ENCODE measurements at regions not wholly inside any gene's neighbourhood (a gene's known extent, or its start where the extent isn't known, plus 50 kb on each side); places are given as distances from the start of the nearest gene placed in this dataset.
"Not testable (repeated sequence)": the region's sequence is repeated elsewhere in the genome, so short reads cannot be mapped to it uniquely, and the experiment has no call there.

- no peak for DNase-seq (ENCODE audit: low spot score, unreplicated experiment)
- no peaks in the 10 kb centered on the region for H3K27me3 Mint-ChIP-seq
- TF ChIP-seq CTCF (IDR thresholded peaks at IDR 0.05; ENCODE audit: unreplicated experiment): no peak
- no peaks in the 10 kb centered on the region for H3K9me3 Mint-ChIP-seq (ENCODE audit: low read depth)
- H3K36me3 Mint-ChIP-seq (ENCODE audit: insufficient read depth): no peaks in the 10 kb centered on the region
- no peak overlapping the region for H3K4me3 Mint-ChIP-seq (ENCODE audit: low read depth)
- H3K4me1 Mint-ChIP-seq (ENCODE audit: low read depth): peaks cover 12% of the 10 kb centered on the region
- no peak overlapping the region for H3K27ac Mint-ChIP-seq
Measured at GRCh38 chr6:125586605-125587004, 162.8 kb upstream of the HEY2 start.

- no peak overlapping the region for H3K27ac Mint-ChIP-seq
- H3K27me3 Mint-ChIP-seq: no peaks in the 10 kb centered on the region
- TF ChIP-seq CTCF (IDR thresholded peaks at IDR 0.05; ENCODE audit: unreplicated experiment): no peak
- no peaks in the 10 kb centered on the region for H3K9me3 Mint-ChIP-seq (ENCODE audit: low read depth)
- peaks cover 12% of the 10 kb centered on the region for H3K4me1 Mint-ChIP-seq (ENCODE audit: low read depth)
- no peak overlapping the region for H3K4me3 Mint-ChIP-seq (ENCODE audit: low read depth)
- no peaks in the 10 kb centered on the region for H3K36me3 Mint-ChIP-seq (ENCODE audit: insufficient read depth)
- no peak for DNase-seq (ENCODE audit: low spot score, unreplicated experiment)
Measured at GRCh38 chr6:125587666-125588632, 161.5 kb upstream of the HEY2 start.

- not testable (repeated sequence) for H3K4me1 Mint-ChIP-seq (ENCODE audit: low read depth); DNase-seq (ENCODE audit: low spot score, unreplicated experiment); H3K27me3 Mint-ChIP-seq; H3K36me3 Mint-ChIP-seq (ENCODE audit: insufficient read depth); H3K9me3 Mint-ChIP-seq (ENCODE audit: low read depth); H3K4me3 Mint-ChIP-seq (ENCODE audit: low read depth); H3K27ac Mint-ChIP-seq
Measured at GRCh38 chr6:125591796-125592195, 157.6 kb upstream of the HEY2 start.

GRCh38 chr6:125593746-125594145, 155.7 kb upstream of the HEY2 start:
- no peak overlapping the region for H3K27ac Mint-ChIP-seq
- TF ChIP-seq CTCF (IDR thresholded peaks at IDR 0.05; ENCODE audit: unreplicated experiment): no peak
- no peak for DNase-seq (ENCODE audit: low spot score, unreplicated experiment)
- no peak overlapping the region for H3K4me3 Mint-ChIP-seq (ENCODE audit: low read depth)
- H3K9me3 Mint-ChIP-seq (ENCODE audit: low read depth): no peaks in the 10 kb centered on the region
- no peaks in the 10 kb centered on the region for H3K27me3 Mint-ChIP-seq
- H3K4me1 Mint-ChIP-seq (ENCODE audit: low read depth): peaks cover under 1% of the 10 kb centered on the region
- no peaks in the 10 kb centered on the region for H3K36me3 Mint-ChIP-seq (ENCODE audit: insufficient read depth)

- Mint-ChIP-seq H3K4me1 (ENCODE audit: low read depth) (no peaks in the 10 kb centered on the region), H3K27ac (no peak overlapping the region), H3K9me3 (ENCODE audit: low read depth) (no peaks in the 10 kb centered on the region), H3K4me3 (ENCODE audit: low read depth) (no peak overlapping the region), H3K27me3 (no peaks in the 10 kb centered on the region), H3K36me3 (ENCODE audit: insufficient read depth) (no peaks in the 10 kb centered on the region)
- no peak for DNase-seq (ENCODE audit: low spot score, unreplicated experiment)
- TF ChIP-seq CTCF (IDR thresholded peaks at IDR 0.05; ENCODE audit: unreplicated experiment): no peak
Measured at GRCh38 chr6:125596020-125596419, 153.4 kb upstream of the HEY2 start.
